ENCODE measurements at regions not wholly inside any gene's neighbourhood (a gene's known extent, or its start where the extent isn't known, plus 50 kb on each side); places are given as distances from the start of the nearest gene placed in this dataset.

GRCh38 chr7:18386607-18387006, 108.9 kb upstream of the HDAC9 start:
- no peaks in the 10 kb centered on the region for H3K79me2 ChIP-seq (replicated peaks; ENCODE audit: insufficient read depth)
- H3F3A ChIP-seq (replicated peaks; ENCODE audit: low read depth) = no peaks in the 10 kb centered on the region
- TF ChIP-seq ZNF331 (CRISPR knock-in tag; IDR thresholded peaks at IDR 0.05; ENCODE audit: low read depth) = no peak
- TF ChIP-seq CREB1 (CRISPR knock-in tag; IDR thresholded peaks at IDR 0.05; ENCODE audit: low read depth) = no peak
- no peak for TF ChIP-seq EZH2 (IDR thresholded peaks at IDR 0.05; ENCODE audit: low read depth, unreplicated experiment)
- no peak for TF ChIP-seq POLR2AphosphoS5 (IDR thresholded peaks at IDR 0.05; ENCODE audit: low read depth)
- TF ChIP-seq EZH2phosphoT487 (IDR thresholded peaks at IDR 0.05; ENCODE audit: unreplicated experiment) = no peak
- no peak for TF ChIP-seq JUNB (IDR thresholded peaks at IDR 0.05; ENCODE audit: unreplicated experiment)
- no peak for TF ChIP-seq STAT1 (IDR thresholded peaks at IDR 0.05; ENCODE audit: unreplicated experiment)
- no peak for TF ChIP-seq REST (IDR thresholded peaks at IDR 0.05; ENCODE audit: unreplicated experiment)
- TF ChIP-seq ETS1 (IDR thresholded peaks at IDR 0.05) = no peak
- TF ChIP-seq ZNF462 (CRISPR knock-in tag; IDR thresholded peaks at IDR 0.05) = no peak
- no peak for TF ChIP-seq NANOG (IDR thresholded peaks at IDR 0.05; ENCODE audit: borderline replicate concordance)
- no peak for TF ChIP-seq ZNF114 (CRISPR knock-in tag; IDR thresholded peaks at IDR 0.05)
- TF ChIP-seq CTCF (conservative IDR thresholded peaks at IDR 0.05; ENCODE audit: low read depth in 2 of 2) = no peak
- H3K4me3 ChIP-seq = no peak overlapping the region
- H4K20me1 ChIP-seq (replicated peaks; ENCODE audit: insufficient read depth) = no peaks in the 10 kb centered on the region
- H3K4me3 Mint-ChIP-seq = no peak overlapping the region
- peak overlapping the region; percentile 1; the same call in 1 of the 2 replicates for H3K27ac Mint-ChIP-seq
- H3K4me1 Mint-ChIP-seq = peaks cover 36% of the 10 kb centered on the region
- H2AFZ ChIP-seq = peak overlapping the region; percentile 8; the same call in 1 of the 2 replicates
- no peaks in the 10 kb centered on the region for H3K9me3 Mint-ChIP-seq
- H3K4me2 ChIP-seq = no peak overlapping the region
- no peak overlapping the region for H3K27ac ChIP-seq (ENCODE audit: low read depth)
- H3K36me3 Mint-ChIP-seq (ENCODE audit: low read depth) = no peaks in the 10 kb centered on the region
- H3K27me3 ChIP-seq (ENCODE audit: insufficient read depth) = no peaks in the 10 kb centered on the region
- H3K4me1 ChIP-seq (ENCODE audit: insufficient read depth) = peaks cover 27% of the 10 kb centered on the region
- no peaks in the 10 kb centered on the region for H3K9me2 ChIP-seq (ENCODE audit: insufficient read depth)
- peaks cover 2% of the 10 kb centered on the region for H3K27me3 Mint-ChIP-seq (ENCODE audit: insufficient read depth, low read depth, poor library complexity)
- no peaks in the 10 kb centered on the region for H3K36me3 ChIP-seq (ENCODE audit: insufficient read depth)
- DNase-seq (ENCODE audit: low spot score) = no peak
- ATAC-seq = no peak

All from GM23338 (cell line).